ENCODE measurements at regions not wholly inside any gene's neighbourhood (a gene's known extent, or its start where the extent isn't known, plus 50 kb on each side); places are given as distances from the start of the nearest gene placed in this dataset.

GRCh38 chr21:25094695-25095094, 512.6 kb downstream of the MRPL39 start:
- Histone ChIP-seq H3K27ac (ENCODE audit: low read depth in 1 of 2, low read length in 2 of 2) (no peak overlapping the region), H3K27me3 (ENCODE audit: control insufficient read depth in 4 of 4, insufficient read depth in 4 of 4, low read length in 3 of 4) (no peaks in the 10 kb centered on the region), H3K9ac (ENCODE audit: low read depth in 1 of 2, low read length in 2 of 2) (no peak overlapping the region), H3K4me3 (ENCODE audit: low read depth in 1 of 3, low read length in 3 of 3) (no peak overlapping the region), H3K36me3 (ENCODE audit: control insufficient read depth in 4 of 4, insufficient read depth in 3 of 4, low read depth in 1 of 4, low read length in 3 of 4) (no peaks in the 10 kb centered on the region), H3K4me1 (ENCODE audit: control insufficient read depth in 4 of 4, insufficient read depth in 4 of 4, low read length in 3 of 4) (no peaks in the 10 kb centered on the region), H3K9me3 (ENCODE audit: control insufficient read depth in 4 of 4, low read length in 3 of 4) (peaks cover 0 to 2% (median 0%) of the 10 kb centered on the region in 4 donors)
- DNase-seq (ENCODE audit: low spot score), result no peak
- TF ChIP-seq CTCF (IDR thresholded peaks at IDR 0.05; ENCODE audit: low read depth, low read length, missing input control) (no peak), NR2F2 (IDR thresholded peaks at IDR 0.05) (no peak), FOXA2 (IDR thresholded peaks at IDR 0.05) (no peak), SP1 (IDR thresholded peaks at IDR 0.05) (no peak), TAF1 (conservative IDR thresholded peaks at IDR 0.05) (no peak), GABPA (IDR thresholded peaks at IDR 0.05 in 1 of 2, conservative IDR thresholded peaks at IDR 0.05 in 1 of 2) (no peak), ATF3 (IDR thresholded peaks at IDR 0.05) (no peak), MAX (IDR thresholded peaks at IDR 0.05) (no peak), EGR1 (IDR thresholded peaks at IDR 0.05; ENCODE audit: low read depth in 2 of 2) (no peak), ZBTB33 (IDR thresholded peaks at IDR 0.05) (no peak), FOXA1 (IDR thresholded peaks at IDR 0.05) (no peak)
- 65% methylated on average over 1 of the region's 1 CpG for WGBS

- Histone ChIP-seq H3K27ac (ENCODE audit: low read depth in 1 of 2, low read length in 2 of 2) (no peak overlapping the region), H3K27me3 (ENCODE audit: control insufficient read depth in 4 of 4, insufficient read depth in 4 of 4, low read length in 3 of 4) (no peaks in the 10 kb centered on the region), H3K4me1 (ENCODE audit: control insufficient read depth in 4 of 4, insufficient read depth in 4 of 4, low read length in 3 of 4) (no peaks in the 10 kb centered on the region), H3K9ac (ENCODE audit: low read depth in 1 of 2, low read length in 2 of 2) (no peak overlapping the region), H3K9me3 (ENCODE audit: control insufficient read depth in 4 of 4, low read length in 3 of 4) (peaks cover 0 to 2% (median 0%) of the 10 kb centered on the region in 4 donors), H3K4me3 (ENCODE audit: low read depth in 1 of 3, low read length in 3 of 3) (no peak overlapping the region), H3K36me3 (ENCODE audit: control insufficient read depth in 4 of 4, insufficient read depth in 3 of 4, low read depth in 1 of 4, low read length in 3 of 4) (no peaks in the 10 kb centered on the region)
- TF ChIP-seq TAF1 (conservative IDR thresholded peaks at IDR 0.05), result no peak
- no peak for TF ChIP-seq RXRA (IDR thresholded peaks at IDR 0.05)
- no peak for TF ChIP-seq FOXA2 (IDR thresholded peaks at IDR 0.05)
- no peak for TF ChIP-seq RAD21 (IDR thresholded peaks at IDR 0.05)
- no peak for TF ChIP-seq ATF3 (IDR thresholded peaks at IDR 0.05)
- TF ChIP-seq YY1 (IDR thresholded peaks at IDR 0.05), result no peak
- no peak for TF ChIP-seq JUND (IDR thresholded peaks at IDR 0.05)
- TF ChIP-seq SP1 (IDR thresholded peaks at IDR 0.05), result no peak
- no peak for TF ChIP-seq ZBTB33 (IDR thresholded peaks at IDR 0.05)
- TF ChIP-seq CTCF (IDR thresholded peaks at IDR 0.05; ENCODE audit: low read depth, low read length, missing input control), result no peak
- TF ChIP-seq FOXA1 (IDR thresholded peaks at IDR 0.05), result no peak
- TF ChIP-seq MAX (IDR thresholded peaks at IDR 0.05), result no peak
- DNase-seq (ENCODE audit: low spot score), result no peak
- 79% methylated on average over 8 of the region's 8 CpGs for WGBS
Measured at GRCh38 chr21:25092441-25093011, 514.8 kb downstream of the MRPL39 start.
